ENCODE measurements at regions not wholly inside any gene's neighbourhood (a gene's known extent, or its start where the extent isn't known, plus 50 kb on each side); places are given as distances from the start of the nearest gene placed in this dataset.

DNA sequence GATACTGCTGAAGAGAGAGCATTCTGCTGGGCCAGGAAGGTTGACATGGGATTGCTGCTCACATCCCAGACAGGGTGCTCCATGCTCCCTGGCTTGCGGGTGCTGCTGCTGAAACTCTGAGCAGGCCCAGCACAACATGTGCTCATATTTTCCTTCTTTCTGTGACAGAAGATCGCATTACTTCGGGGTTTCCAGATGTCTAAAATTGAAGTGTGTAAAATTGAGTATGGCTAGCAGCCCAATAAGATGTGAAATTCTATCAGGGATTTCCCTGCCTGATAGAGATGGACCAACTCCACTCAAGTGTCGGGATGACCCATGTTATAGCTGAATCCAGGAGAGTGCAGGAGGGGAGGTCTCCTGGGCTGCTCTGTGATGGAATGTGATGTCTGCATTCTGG lies 55.6 kb upstream of the KL start:
- no peaks in the 10 kb centered on the region for H3K9me3 ChIP-seq (ENCODE audit: control insufficient read depth, low read depth, low read length)
- no CpG with 5 or more reads among the region's 4 CpGs for WGBS (ENCODE audit: insufficient coverage, low lambda C conversion rate)
- no peaks in the 10 kb centered on the region for H3K27me3 ChIP-seq (ENCODE audit: control insufficient read depth, insufficient read depth, low read length)
- H3K27ac ChIP-seq (ENCODE audit: low read length) = no peak overlapping the region
- no peak overlapping the region for H3K4me3 ChIP-seq (ENCODE audit: low read length)
- no peaks in the 10 kb centered on the region for H3K36me3 ChIP-seq (ENCODE audit: control insufficient read depth, insufficient read depth, low read length)
- no peak for DNase-seq
- no peaks in the 10 kb centered on the region for H3K4me1 ChIP-seq (ENCODE audit: control insufficient read depth, insufficient read depth, low read length)

DNA sequence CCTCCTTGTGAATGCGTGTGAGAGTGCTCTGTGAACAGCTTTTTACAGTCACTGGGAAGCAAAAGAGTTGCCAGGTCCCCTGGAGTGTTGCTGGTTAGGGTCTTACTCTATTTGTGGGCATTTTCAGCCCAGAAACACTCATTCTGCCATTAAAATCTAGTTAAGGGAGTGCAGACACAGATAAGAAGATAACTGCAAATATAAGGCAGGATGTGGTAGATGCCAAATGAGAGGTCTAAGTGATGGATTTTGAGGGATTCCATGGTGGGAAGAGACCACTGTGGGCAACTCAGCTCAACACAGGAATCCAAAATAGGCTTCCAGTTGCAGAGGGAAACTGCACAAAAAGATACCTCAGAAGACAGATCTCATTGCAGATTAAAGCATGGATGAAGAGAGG lies 54.5 kb upstream of the KL start:
- Histone ChIP-seq H3K27ac (ENCODE audit: low read length) (no peak overlapping the region), H3K36me3 (ENCODE audit: control insufficient read depth, insufficient read depth, low read length) (no peaks in the 10 kb centered on the region), H3K27me3 (ENCODE audit: control insufficient read depth, insufficient read depth, low read length) (no peaks in the 10 kb centered on the region), H3K9me3 (ENCODE audit: control insufficient read depth, low read depth, low read length) (no peaks in the 10 kb centered on the region), H3K4me1 (ENCODE audit: control insufficient read depth, insufficient read depth, low read length) (no peaks in the 10 kb centered on the region), H3K4me3 (ENCODE audit: low read length) (no peak overlapping the region)
- DNase-seq = no peak
- no CpG with 5 or more reads among the region's 1 CpG for WGBS (ENCODE audit: insufficient coverage, low lambda C conversion rate)

DNA sequence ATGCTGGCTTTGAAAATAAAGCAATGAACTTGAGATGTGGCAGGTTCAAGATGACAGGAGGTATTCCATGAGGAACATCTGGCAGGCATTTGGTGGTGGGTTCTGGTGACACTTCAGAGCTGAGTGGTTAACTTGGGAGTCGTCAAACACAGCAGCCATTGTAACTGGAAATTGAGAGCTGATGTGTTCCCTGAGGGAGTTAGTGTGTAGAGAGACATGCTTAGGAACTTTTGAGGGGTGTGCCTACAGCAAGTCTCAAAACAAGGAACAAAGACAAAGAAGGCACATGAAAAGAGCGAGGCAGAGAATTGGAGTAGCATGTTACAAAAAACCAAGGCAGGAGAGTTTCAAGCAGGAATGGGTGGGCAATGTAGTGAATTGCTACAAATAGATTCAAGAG lies 53.9 kb upstream of the KL start:
- no peaks in the 10 kb centered on the region for H3K4me1 ChIP-seq (ENCODE audit: control insufficient read depth, insufficient read depth, low read length)

DNA sequence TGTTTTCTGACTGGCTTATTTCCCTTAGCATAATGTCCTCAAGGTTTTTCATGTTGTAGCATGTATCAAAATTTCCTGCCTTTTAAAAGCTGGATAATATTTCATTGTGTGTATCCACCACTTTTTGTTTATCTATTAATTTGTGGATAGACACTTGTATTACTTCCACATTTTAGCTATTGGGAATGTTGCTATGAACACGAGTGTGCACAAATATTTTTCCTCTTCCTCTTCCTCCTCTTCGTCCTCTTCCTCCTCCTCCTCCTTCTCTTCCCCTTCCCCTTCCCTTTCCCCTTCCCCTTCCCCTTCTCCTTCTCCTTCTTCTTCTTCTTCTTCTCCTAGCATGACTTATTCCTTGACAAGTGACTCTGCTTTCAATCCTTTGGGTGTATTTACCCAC lies 51.2 kb upstream of the KL start:
- Histone ChIP-seq H3K27ac (ENCODE audit: low read length) (no peak overlapping the region), H3K27me3 (ENCODE audit: control insufficient read depth, insufficient read depth, low read length) (no peaks in the 10 kb centered on the region), H3K4me1 (ENCODE audit: control insufficient read depth, insufficient read depth, low read length) (no peaks in the 10 kb centered on the region), H3K4me3 (ENCODE audit: low read length) (no peak overlapping the region), H3K9me3 (ENCODE audit: control insufficient read depth, low read depth, low read length) (no peaks in the 10 kb centered on the region), H3K36me3 (ENCODE audit: control insufficient read depth, insufficient read depth, low read length) (no peaks in the 10 kb centered on the region)
- 83% methylated on average over 1 of the region's 2 CpGs for WGBS (ENCODE audit: insufficient coverage, low lambda C conversion rate)
- no peak for DNase-seq

More for the DNA sequence above, 53.9 kb upstream of the KL start:
- Histone ChIP-seq H3K4me3 (ENCODE audit: low read length) (no peak overlapping the region), H3K27ac (ENCODE audit: low read length) (no peak overlapping the region), H3K36me3 (ENCODE audit: control insufficient read depth, insufficient read depth, low read length) (no peaks in the 10 kb centered on the region), H3K9me3 (ENCODE audit: control insufficient read depth, low read depth, low read length) (no peaks in the 10 kb centered on the region), H3K27me3 (ENCODE audit: control insufficient read depth, insufficient read depth, low read length) (no peaks in the 10 kb centered on the region)
- 100% methylated on average over 1 of the region's 2 CpGs for WGBS (ENCODE audit: insufficient coverage, low lambda C conversion rate)
- no peak for DNase-seq

All from large intestine (tissue), 3 donors.